GM23248 (cell line): ENCODE measurements at regions not wholly inside any gene's neighbourhood (a gene's known extent, or its start where the extent isn't known, plus 50 kb on each side); places are given as distances from the start of the nearest gene placed in this dataset.

Experiments
- DNase-seq: peaks from one replicate; pipeline ENCODE4 v3.0.0-alpha.2; 2015
- H2AFZ ChIP-seq: fragments of 200-600 bp; sonication (generic); 2 replicates; pipeline ENCODE4 v1.6.1; 2016; ENCODE audit warnings: antibody characterized with exemption
- H3F3A ChIP-seq: fragments of 200-600 bp; sonication (generic); 2 replicates; pipeline ENCODE4 v1.6.1; 2016; ENCODE audit warnings: mild to moderate bottlenecking, antibody characterized with exemption, mixed run types; ENCODE audit not compliant: insufficient read depth
- H3K27ac ChIP-seq: fragments of 200-600 bp; sonication (generic); 2 replicates; pipeline ENCODE4 v1.5.1; 2016; ENCODE audit warnings: mild to moderate bottlenecking
- H3K27me3 ChIP-seq: fragments of 200-600 bp; sonication (generic); replicated peaks from 2 replicates; pipeline ENCODE4 v1.6.1; 2016; ENCODE audit warnings: mild to moderate bottlenecking; ENCODE audit not compliant: insufficient read depth
- H3K36me3 ChIP-seq: fragments of 200-600 bp; sonication (generic); 2 replicates; pipeline ENCODE4 v1.6.1; 2016; ENCODE audit warnings: low read depth, mild to moderate bottlenecking
- H3K4me1 ChIP-seq: fragments of 200-600 bp; sonication (generic); 2 replicates; pipeline ENCODE4 v1.6.1; 2016; ENCODE audit warnings: mild to moderate bottlenecking; ENCODE audit not compliant: insufficient read depth
- H3K4me2 ChIP-seq: fragments of 200-600 bp; sonication (generic); one replicate; pipeline ENCODE4 v1.6.1; 2016; ENCODE audit warnings: mild to moderate bottlenecking; ENCODE audit not compliant: unreplicated experiment
- H3K4me3 ChIP-seq: fragments of 200-600 bp; sonication (generic); 2 replicates; pipeline ENCODE4 v1.5.1; 2016; ENCODE audit warnings: mild to moderate bottlenecking
- H3K79me2 ChIP-seq: fragments of 200-600 bp; sonication (generic); 2 replicates; pipeline ENCODE4 v1.6.1; 2016; ENCODE audit warnings: mild to moderate bottlenecking; ENCODE audit not compliant: insufficient read depth
- H3K9ac ChIP-seq: fragments of 200-600 bp; sonication (generic); 2 replicates; pipeline ENCODE4 v1.6.1; 2016; ENCODE audit warnings: mild to moderate bottlenecking
- H3K9me2 ChIP-seq: fragments of 200-600 bp; sonication (generic); 2 replicates; pipeline ENCODE4 v1.6.1; 2016; ENCODE audit warnings: mixed run types, mild to moderate bottlenecking, moderate library complexity; ENCODE audit not compliant: insufficient read depth
- H3K9me3 ChIP-seq: fragments of 200-600 bp; sonication (generic); one replicate; pipeline ENCODE4 v1.6.1; 2017; ENCODE audit warnings: low read depth
- H4K20me1 ChIP-seq: fragments of 200-600 bp; sonication (generic); 2 replicates; pipeline ENCODE4 v1.6.0; 2016; ENCODE audit not compliant: insufficient read depth
- EZH2 ChIP-seq: fragments of 200-600 bp; sonication (generic); IDR thresholded peaks from 2 replicates; pipeline ENCODE4 v1.6.1; 2018; ENCODE audit warnings: antibody characterized with exemption, mild to moderate bottlenecking; ENCODE audit not compliant: insufficient read depth, poor library complexity, severe bottlenecking
- EZH2phosphoT487 ChIP-seq: fragments of 200-600 bp; sonication (generic); IDR thresholded peaks from 2 replicates; pipeline ENCODE4 v1.6.1; 2018; ENCODE audit warnings: antibody characterized with exemption, moderate library complexity, mild to moderate bottlenecking, low read depth; ENCODE audit not compliant: insufficient read depth
- WGBS, 2 experiments: methylation state at CpG; one replicate each; pipeline ENCODE4 v1.1.6; 2015 to 2017; ENCODE audit warnings: low lambda C conversion rate in 2 of 2, low coverage in 1 of 2; ENCODE audit errors: missing lambda C conversion rate in 2 of 2; 5-methylcytosine and 5-hydroxymethylcytosine counted together
- in situ Hi-C: fragments of 300-500 bp; cut with MboI; formaldehyde crosslinking; loops from 2 replicates; pipeline ENCODE4 v1.15.0; 2020

DNA sequence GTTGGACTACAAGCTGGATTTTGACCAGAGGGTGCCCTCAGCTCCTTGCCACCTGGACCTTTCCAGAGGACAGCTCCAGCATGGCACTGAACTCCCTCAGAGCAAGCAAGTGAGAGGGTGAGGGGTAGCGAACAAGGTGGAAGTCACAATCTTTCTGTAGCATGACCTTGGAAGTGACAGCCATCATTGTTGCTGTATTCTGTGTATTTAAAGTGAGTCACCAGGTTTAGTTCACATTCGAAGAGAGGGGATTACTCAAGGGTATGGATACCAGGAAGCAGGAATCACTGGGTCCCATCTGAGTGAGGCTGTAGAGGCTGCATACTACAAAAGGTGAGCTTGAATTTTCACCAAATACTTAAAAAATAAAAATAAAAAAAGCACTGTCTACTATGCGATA lies 280.0 kb upstream of the SPTLC3 start:
- 25 to 28% methylated on average over 3 of the region's 3 CpGs for WGBS, 2 experiments
- no peaks in the 10 kb centered on the region for H3K4me1 ChIP-seq
- H3K9me3 ChIP-seq = no peaks in the 10 kb centered on the region
- no peak overlapping the region for H3K4me2 ChIP-seq
- TF ChIP-seq EZH2phosphoT487 = no peak
- no peak for TF ChIP-seq EZH2
- H3F3A ChIP-seq = no peaks in the 10 kb centered on the region
- H3K27me3 ChIP-seq = no peaks in the 10 kb centered on the region
- no peaks in the 10 kb centered on the region for H4K20me1 ChIP-seq
- H3K79me2 ChIP-seq = no peaks in the 10 kb centered on the region
- in situ Hi-C loops = no loop called here
- H3K9me2 ChIP-seq = no peaks in the 10 kb centered on the region
- H3K27ac ChIP-seq = no peak overlapping the region
- H2AFZ ChIP-seq = no peak overlapping the region
- no peak overlapping the region for H3K9ac ChIP-seq
- DNase-seq = no peak
- no peak overlapping the region for H3K4me3 ChIP-seq
- no peaks in the 10 kb centered on the region for H3K36me3 ChIP-seq

DNA sequence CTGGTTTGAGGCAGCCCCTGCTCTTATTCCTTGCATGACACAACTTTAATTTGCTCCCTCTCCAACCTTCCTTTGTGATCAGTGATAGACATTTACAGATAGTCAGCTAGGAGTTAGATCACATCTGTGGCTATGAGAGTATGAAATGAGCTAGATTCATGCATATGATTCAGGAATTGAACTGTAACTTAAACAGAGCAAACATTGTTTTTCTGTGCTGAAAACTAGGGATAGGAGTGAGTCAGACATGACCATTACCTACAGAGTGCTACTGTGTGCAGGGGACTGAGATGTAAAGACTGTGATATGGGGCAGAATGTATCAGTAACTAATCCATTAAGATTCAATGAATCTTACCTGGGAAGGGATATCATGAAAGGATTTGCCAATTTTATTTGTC lies 279.4 kb upstream of the SPTLC3 start:
- no peak overlapping the region for H3K4me3 ChIP-seq
- H2AFZ ChIP-seq = no peak overlapping the region
- H3K9ac ChIP-seq = no peak overlapping the region
- no peak for DNase-seq
- no peaks in the 10 kb centered on the region for H3K4me1 ChIP-seq
- no peaks in the 10 kb centered on the region for H3K27me3 ChIP-seq
- H3K27ac ChIP-seq = no peak overlapping the region
- no peaks in the 10 kb centered on the region for H4K20me1 ChIP-seq
- no peaks in the 10 kb centered on the region for H3K9me2 ChIP-seq
- H3K9me3 ChIP-seq = no peaks in the 10 kb centered on the region
- in situ Hi-C loops = no loop called here
- no peak overlapping the region for H3K4me2 ChIP-seq
- H3F3A ChIP-seq = no peaks in the 10 kb centered on the region
- H3K79me2 ChIP-seq = no peaks in the 10 kb centered on the region
- TF ChIP-seq EZH2phosphoT487 = no peak
- no peak for TF ChIP-seq EZH2
- no peaks in the 10 kb centered on the region for H3K36me3 ChIP-seq

DNA sequence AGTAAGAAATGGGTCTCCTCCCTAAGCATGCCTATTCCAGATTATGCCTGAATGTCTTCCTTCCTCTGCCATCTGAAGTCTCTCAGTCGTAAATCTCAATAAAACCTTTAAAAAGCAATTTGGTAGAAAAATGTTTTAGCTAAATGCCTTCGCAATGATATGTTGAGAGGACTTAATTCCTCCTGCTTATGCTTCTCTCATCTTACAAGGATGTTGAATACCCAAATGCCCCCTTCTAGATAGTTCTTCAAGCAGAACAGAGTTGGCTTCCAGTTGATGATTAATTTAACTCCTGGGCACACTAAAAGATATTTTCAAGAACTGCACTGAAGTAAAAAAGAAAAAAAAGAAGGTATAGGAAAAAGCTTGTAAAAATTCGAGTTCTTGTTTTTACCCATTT lies 275.0 kb upstream of the SPTLC3 start:
- Histone ChIP-seq H3K4me2 (no peak overlapping the region), H3K79me2 (no peaks in the 10 kb centered on the region), H3K9me2 (no peaks in the 10 kb centered on the region), H3K9me3 (no peaks in the 10 kb centered on the region), H2AFZ (no peak overlapping the region), H3K4me1 (no peaks in the 10 kb centered on the region), H3K9ac (no peak overlapping the region), H3K27ac (no peak overlapping the region), H4K20me1 (no peaks in the 10 kb centered on the region), H3K36me3 (no peaks in the 10 kb centered on the region), H3K4me3 (no peak overlapping the region), H3K27me3 (no peaks in the 10 kb centered on the region), H3F3A (no peaks in the 10 kb centered on the region)
- TF ChIP-seq EZH2phosphoT487 (no peak), EZH2 (no peak)
- in situ Hi-C loops = no loop called here
- DNase-seq = no peak
- WGBS, 2 experiments = 2 to 4% methylated on average over 3 of the region's 3 CpGs

DNA sequence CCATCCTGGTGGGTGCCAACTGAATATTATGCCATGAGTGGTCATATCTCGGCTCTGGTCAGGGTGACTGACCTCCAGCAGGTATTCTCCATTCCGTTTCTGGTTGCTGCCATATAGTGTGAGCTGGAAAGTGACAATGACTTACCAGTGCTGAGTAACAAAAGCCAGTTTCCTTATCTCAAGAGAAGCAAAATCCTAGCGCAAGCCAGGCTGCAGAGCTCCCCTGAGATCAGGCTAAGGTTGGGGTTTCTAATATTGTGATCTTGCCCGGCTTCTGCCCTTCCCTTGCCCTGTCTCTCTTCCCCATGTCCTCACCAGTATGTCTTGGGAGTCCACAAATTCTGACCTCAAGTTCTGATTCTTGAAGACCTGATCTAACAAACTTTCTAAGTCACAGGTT lies 271.3 kb upstream of the SPTLC3 start:
- no peaks in the 10 kb centered on the region for H3K9me2 ChIP-seq
- WGBS, 2 experiments = 2 to 6% methylated on average over 4 of the region's 4 CpGs
- no peaks in the 10 kb centered on the region for H3F3A ChIP-seq
- H3K9me3 ChIP-seq = no peaks in the 10 kb centered on the region
- no peaks in the 10 kb centered on the region for H3K36me3 ChIP-seq
- H3K79me2 ChIP-seq = no peaks in the 10 kb centered on the region
- H3K4me1 ChIP-seq = no peaks in the 10 kb centered on the region
- no peak overlapping the region for H2AFZ ChIP-seq
- in situ Hi-C loops = no loop called here
- H3K9ac ChIP-seq = no peak overlapping the region
- H4K20me1 ChIP-seq = no peaks in the 10 kb centered on the region
- no peak overlapping the region for H3K27ac ChIP-seq
- TF ChIP-seq EZH2 (no peak), EZH2phosphoT487 (no peak)
- DNase-seq = no peak
- no peak overlapping the region for H3K4me3 ChIP-seq
- H3K27me3 ChIP-seq = no peaks in the 10 kb centered on the region
- no peak overlapping the region for H3K4me2 ChIP-seq

DNA sequence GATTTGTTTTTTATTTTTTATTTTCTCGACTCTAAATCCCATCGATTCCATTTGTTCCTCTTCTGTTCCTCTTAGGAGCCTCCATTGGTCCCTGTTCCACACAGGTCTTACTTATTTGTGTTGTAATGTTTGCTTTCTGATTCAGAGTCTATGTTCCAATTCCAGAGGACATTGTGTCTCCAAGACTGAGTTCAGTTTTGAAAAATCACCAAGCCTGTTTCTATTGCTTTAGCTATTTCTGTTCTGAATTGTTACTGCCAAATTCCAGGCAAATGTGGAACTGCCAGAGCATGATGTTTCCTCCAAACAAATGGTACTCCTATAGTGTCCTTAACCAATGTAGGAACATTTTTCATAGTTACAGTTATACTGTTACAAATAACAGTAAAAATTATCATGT lies 270.9 kb upstream of the SPTLC3 start:
- Histone ChIP-seq H3K27ac (no peak overlapping the region), H2AFZ (no peak overlapping the region), H3K4me1 (no peaks in the 10 kb centered on the region), H3K9ac (no peak overlapping the region), H3K79me2 (no peaks in the 10 kb centered on the region), H3K9me3 (no peaks in the 10 kb centered on the region), H3K9me2 (no peaks in the 10 kb centered on the region), H3K27me3 (no peaks in the 10 kb centered on the region), H3K4me3 (no peak overlapping the region), H3K36me3 (no peaks in the 10 kb centered on the region), H4K20me1 (no peaks in the 10 kb centered on the region), H3F3A (no peaks in the 10 kb centered on the region), H3K4me2 (no peak overlapping the region)
- TF ChIP-seq EZH2 (no peak), EZH2phosphoT487 (no peak)
- WGBS, 2 experiments = 7 to 8% methylated on average over 2 of the region's 2 CpGs
- in situ Hi-C loops = no loop called here
- no peak for DNase-seq
